WI38 (cell line): ENCODE measurements at regions not wholly inside any gene's neighbourhood (a gene's known extent, or its start where the extent isn't known, plus 50 kb on each side); places are given as distances from the start of the nearest gene placed in this dataset.

ENCODE experiments used
- H3K4me3 ChIP-seq: 2 replicates; pipeline ENCODE4 v1.5.1; 2011; ENCODE audit warnings: low read depth, mild to moderate bottlenecking, control low read depth, low read length
- TF ChIP-seq, protein P1 (sequence below): IDR thresholded peaks from 2 replicates; pipeline ENCODE4 v1.5.1; 2012; ENCODE audit warnings: low read depth, mild to moderate bottlenecking, control low read depth, low read length

DNA sequence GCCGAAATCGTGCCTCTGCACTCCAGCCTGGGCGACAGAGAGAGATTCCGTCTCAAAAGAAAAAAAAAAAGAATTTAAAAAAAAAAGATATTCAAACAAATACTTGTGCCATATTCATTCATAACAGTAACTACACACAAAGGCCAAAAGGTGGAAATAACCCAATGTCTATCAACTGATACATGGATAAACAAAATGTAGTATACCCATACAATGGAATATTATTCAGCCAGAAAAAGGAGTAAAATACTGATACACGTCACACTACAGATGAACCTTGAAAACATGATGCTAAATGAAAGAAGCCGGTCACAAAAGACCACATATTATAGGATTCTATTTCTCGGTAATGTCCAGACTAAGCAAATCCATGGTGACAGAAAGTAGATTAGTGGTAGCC lies 109.4 kb upstream of the SOD1 start:
- TF ChIP-seq, protein P1, sequence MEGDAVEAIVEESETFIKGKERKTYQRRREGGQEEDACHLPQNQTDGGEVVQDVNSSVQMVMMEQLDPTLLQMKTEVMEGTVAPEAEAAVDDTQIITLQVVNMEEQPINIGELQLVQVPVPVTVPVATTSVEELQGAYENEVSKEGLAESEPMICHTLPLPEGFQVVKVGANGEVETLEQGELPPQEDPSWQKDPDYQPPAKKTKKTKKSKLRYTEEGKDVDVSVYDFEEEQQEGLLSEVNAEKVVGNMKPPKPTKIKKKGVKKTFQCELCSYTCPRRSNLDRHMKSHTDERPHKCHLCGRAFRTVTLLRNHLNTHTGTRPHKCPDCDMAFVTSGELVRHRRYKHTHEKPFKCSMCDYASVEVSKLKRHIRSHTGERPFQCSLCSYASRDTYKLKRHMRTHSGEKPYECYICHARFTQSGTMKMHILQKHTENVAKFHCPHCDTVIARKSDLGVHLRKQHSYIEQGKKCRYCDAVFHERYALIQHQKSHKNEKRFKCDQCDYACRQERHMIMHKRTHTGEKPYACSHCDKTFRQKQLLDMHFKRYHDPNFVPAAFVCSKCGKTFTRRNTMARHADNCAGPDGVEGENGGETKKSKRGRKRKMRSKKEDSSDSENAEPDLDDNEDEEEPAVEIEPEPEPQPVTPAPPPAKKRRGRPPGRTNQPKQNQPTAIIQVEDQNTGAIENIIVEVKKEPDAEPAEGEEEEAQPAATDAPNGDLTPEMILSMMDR = no peak
- no peak overlapping the region for H3K4me3 ChIP-seq

DNA sequence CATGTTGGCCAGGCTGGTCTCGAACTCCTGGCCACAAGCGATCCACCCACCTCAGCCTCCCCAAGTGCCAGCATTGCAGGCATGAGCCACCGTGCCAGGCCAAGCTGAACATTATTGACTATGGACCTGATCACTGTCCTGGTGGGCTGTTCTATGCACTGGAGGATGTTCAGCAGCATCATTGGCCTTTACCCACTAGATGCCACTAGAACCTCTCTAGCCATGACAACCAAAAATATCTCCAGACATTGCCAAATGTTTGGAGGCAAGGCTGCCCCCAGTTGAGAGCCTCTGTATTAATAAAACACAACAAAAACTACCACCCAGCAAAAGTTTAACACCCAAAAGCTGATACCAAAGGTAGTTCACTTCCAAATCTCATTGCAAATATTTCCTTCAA lies 110.8 kb upstream of the SOD1 start:
- no peak overlapping the region for H3K4me3 ChIP-seq
- TF ChIP-seq, protein P1 = no peak

DNA sequence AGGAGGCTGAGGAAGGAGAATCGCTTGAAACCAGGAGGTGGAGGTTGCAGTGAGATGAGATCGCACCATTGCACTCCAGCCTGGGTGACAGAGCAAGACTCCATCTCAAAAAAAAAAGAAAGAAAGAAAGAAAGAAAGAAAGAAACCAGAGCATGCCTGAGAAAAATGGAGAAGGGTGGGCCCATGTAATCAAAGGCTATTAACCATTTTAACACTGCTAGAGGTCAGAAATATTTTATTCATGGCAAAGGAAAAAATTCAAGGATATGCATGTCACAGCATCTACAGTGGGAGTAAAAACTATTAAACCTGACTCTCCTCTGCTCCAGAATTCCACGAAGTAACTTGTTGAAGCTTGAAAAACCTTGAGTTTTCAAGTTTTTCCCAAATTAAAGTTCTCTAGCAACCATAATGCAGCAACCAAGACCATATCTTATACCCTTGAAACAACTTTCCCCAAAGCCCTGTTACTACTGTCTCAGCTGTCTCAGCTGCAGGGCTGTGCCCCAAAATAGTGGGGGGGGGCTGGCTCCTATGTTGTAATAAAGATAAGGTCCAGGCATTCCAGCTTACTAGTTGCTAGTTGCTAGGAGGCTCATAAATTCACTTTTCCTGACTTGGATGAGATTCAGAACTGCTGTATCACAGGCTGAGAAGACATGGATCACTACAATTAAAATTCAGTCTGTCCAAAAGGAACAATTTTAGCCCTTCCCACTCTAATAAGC lies 112.9 kb upstream of the SOD1 start:
- H3K4me3 ChIP-seq = no peak overlapping the region
- TF ChIP-seq, protein P1 = no peak

DNA sequence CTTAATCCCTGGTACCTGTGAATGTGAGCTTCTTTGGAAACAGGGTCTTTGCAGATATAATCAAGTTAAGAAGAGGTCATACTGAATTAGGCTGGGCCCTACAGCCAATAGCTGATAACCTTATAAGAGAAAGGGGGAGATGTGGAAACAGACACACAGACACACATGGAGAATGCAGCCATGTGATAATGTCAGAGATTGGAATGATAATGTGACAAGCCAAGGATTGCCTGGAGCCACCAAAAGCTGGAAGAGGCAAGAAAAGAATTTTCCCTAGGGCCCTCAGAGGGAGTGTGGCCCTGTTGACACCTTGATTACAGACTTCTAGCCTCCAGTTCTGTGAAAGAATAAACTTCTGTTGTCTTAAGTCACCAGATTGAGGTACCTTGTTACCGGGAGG lies 114.5 kb upstream of the SOD1 start:
- no peak overlapping the region for H3K4me3 ChIP-seq
- TF ChIP-seq, protein P1 = no peak

DNA sequence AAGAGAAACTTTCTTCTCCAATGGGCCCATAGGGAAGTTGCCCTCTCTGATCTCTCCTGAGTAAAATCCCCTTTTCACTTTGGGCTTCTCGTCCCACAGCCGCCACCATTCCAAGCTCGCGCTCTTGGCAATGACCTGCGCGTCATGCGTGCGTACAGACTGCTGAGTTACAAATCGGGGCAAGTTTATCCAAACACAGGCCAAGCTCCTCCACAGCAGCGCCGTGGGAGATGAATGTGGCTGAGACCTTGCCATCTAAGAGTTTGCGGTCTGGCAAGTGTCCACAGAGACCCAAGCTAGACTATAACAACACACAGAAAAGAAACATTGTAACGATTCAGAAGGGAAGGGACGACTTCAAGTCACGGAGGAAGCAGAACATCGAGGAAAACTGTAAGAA lies 116.3 kb upstream of the SOD1 start:
- no peak overlapping the region for H3K4me3 ChIP-seq
- TF ChIP-seq, protein P1 = no peak

DNA sequence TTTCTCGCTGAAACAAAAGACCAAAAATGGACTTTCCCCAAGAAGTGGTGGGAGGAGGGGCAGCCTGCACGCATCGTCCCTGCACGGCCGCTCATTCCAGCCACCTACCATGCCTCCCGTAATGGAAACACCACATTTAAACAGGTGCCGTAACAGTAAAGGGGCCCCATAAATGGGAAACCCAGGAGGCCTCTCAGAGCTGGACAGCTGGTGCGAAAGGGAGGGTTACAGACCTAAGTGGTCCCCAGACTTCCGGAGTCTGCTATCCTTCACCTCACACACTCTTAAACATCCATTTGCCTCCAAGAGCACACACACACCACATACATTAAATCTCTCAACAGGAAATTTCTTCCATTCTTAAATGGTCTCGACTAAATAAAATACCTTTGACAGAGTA lies 120.7 kb upstream of the SOD1 start:
- no peak overlapping the region for H3K4me3 ChIP-seq
- TF ChIP-seq, protein P1 = no peak

DNA sequence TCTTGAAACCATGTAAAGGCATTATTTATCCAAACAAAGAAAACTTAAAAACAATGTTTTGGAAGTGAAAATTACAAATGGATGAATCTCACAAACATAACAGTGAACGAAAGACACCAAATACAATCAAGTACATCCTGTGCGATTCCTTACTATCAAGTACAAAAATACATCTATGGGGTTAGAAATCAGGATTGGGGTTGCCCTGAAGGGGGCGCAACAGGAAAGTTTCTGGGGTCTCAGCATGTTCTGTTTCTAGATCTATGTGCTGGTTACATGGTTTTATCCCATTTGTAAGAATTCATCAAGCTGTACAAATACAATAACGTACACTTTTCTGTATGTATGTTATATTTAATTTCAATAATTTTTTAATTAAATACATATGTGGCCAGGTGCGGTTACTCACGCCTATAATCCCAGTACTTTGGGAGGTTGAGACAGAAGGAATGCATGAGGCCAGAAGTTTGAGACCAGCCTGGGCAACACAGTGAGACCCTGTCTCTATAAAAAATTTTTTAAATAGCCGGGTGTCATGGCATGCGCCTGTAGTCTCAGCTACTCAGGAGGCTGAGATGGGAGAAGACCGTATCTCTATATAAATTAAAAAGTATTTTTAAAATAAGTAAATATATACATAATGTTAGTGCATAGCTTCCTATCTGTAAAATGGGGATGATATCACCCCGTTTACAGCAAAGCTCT lies 121.5 kb upstream of the SOD1 start:
- TF ChIP-seq, protein P1 = no peak

More for the DNA sequence above, 121.5 kb upstream of the SOD1 start:
- H3K4me3 ChIP-seq = no peak overlapping the region
